DND-41 (cell line): ENCODE measurements at regions not wholly inside any gene's neighbourhood (a gene's known extent, or its start where the extent isn't known, plus 50 kb on each side); places are given as distances from the start of the nearest gene placed in this dataset.

ENCODE experiments used
- CTCF ChIP-seq: IDR thresholded peaks from 2 replicates; pipeline ENCODE4 v1.5.1; 2012; ENCODE audit warnings: borderline replicate concordance, low read length, moderate library complexity, mild to moderate bottlenecking; ENCODE audit not compliant: poor library complexity, severe bottlenecking; ENCODE audit errors: extremely low read depth
- EZH2 ChIP-seq: IDR thresholded peaks from 3 replicates; pipeline ENCODE4 v1.6.1; 2012; ENCODE audit warnings: borderline replicate concordance, low read depth, mild to moderate bottlenecking, moderate library complexity, low read length, inconsistent platforms; ENCODE audit not compliant: severe bottlenecking

DNA sequence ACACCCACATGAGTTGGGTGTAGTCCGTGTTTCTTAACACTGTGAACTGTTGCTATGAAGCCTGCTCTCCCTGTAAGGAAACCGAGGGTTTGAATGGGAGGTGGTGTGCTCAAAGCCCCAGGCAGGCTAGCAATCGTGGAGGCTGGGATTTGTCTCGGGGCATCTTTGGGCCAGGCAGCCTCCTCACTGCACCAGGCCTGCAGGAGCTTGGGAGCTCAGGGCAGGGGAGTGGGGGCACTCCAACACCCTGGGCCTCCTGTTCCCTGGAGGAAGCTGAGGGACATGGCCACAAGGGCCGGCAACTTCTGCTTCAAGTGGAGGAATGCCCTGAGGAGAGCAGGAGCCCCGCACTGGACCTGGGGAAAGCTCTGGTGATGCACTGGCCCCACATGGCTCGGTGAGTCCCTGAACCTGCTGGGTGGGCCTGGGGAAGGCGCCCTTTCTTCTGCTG lies 164.7 kb upstream of the B3GAT1 start:
- no peak for TF ChIP-seq CTCF
- TF ChIP-seq EZH2, result no peak
